GM18858 (cell line): ENCODE measurements at regions not wholly inside any gene's neighbourhood (a gene's known extent, or its start where the extent isn't known, plus 50 kb on each side); places are given as distances from the start of the nearest gene placed in this dataset.

Source experiments
- ATAC-seq: cut with Tn5 transposase; IDR thresholded peaks from one replicate; pipeline ENCODE4 v1.9.1; 2021; ENCODE audit not compliant: unreplicated experiment

GRCh38 chr6:141261016-141261671 lies 871.6 kb upstream of the GJE1 start:
- ATAC-seq, result no peak

- no peak for ATAC-seq
Measured at GRCh38 chr6:141260627-141261015, 872.1 kb upstream of the GJE1 start.

GRCh38 chr6:141259807-141260206 lies 872.9 kb upstream of the GJE1 start:
- ATAC-seq, result no peak

- no peak for ATAC-seq
Measured at GRCh38 chr6:141259091-141259490, 873.6 kb upstream of the GJE1 start.

GRCh38 chr6:141258516-141258915 lies 874.2 kb upstream of the GJE1 start:
- no peak for ATAC-seq

- ATAC-seq, result no peak
Measured at GRCh38 chr6:141254336-141254735, 878.4 kb upstream of the GJE1 start.

GRCh38 chr6:141252828-141253608 lies 879.7 kb upstream of the GJE1 start:
- ATAC-seq, result no peak

GRCh38 chr6:141251286-141251685 lies 881.4 kb upstream of the GJE1 start:
- no peak for ATAC-seq

- peak; percentile 67 for ATAC-seq
Measured at GRCh38 chr6:141248021-141248799, 884.5 kb upstream of the GJE1 start.

GRCh38 chr6:141244366-141244765 lies 888.4 kb upstream of the GJE1 start:
- ATAC-seq, result no peak

GRCh38 chr6:141242957-141243356 lies 889.8 kb upstream of the GJE1 start:
- ATAC-seq, result no peak

- no peak for ATAC-seq
Measured at GRCh38 chr6:141229296-141229695, 903.4 kb upstream of the GJE1 start.

GRCh38 chr6:141218583-141218982 lies 914.1 kb upstream of the GJE1 start:
- no peak for ATAC-seq

GRCh38 chr6:141216726-141217125 lies 916.0 kb upstream of the GJE1 start:
- no peak for ATAC-seq

- ATAC-seq, result no peak
Measured at GRCh38 chr6:141212296-141212695, 920.4 kb upstream of the GJE1 start.

- no peak for ATAC-seq
Measured at GRCh38 chr6:141211845-141212244, 920.9 kb upstream of the GJE1 start.

GRCh38 chr6:141210901-141211300 lies 921.8 kb upstream of the GJE1 start:
- no peak for ATAC-seq

GRCh38 chr6:141209890-141210289 lies 922.8 kb upstream of the GJE1 start:
- no peak for ATAC-seq

GRCh38 chr6:141208101-141208500 lies 924.6 kb upstream of the GJE1 start:
- no peak for ATAC-seq

- ATAC-seq, result no peak
Measured at GRCh38 chr6:141203902-141204575, 928.7 kb upstream of the GJE1 start.

GRCh38 chr6:141202626-141203025 lies 930.1 kb upstream of the GJE1 start:
- no peak for ATAC-seq
